ENCODE measurements at regions not wholly inside any gene's neighbourhood (a gene's known extent, or its start where the extent isn't known, plus 50 kb on each side); places are given as distances from the start of the nearest gene placed in this dataset.
"Not testable (repeated sequence)": the region's sequence is repeated elsewhere in the genome, so short reads cannot be mapped to it uniquely, and the experiment has no call there.

- DNase-seq (ENCODE audit: low read depth) = no peak
These were observed 358.3 kb upstream of the CFAP20DC start for GRCh38 chr3:59408047-59408624.

GRCh38 chr3:59407425-59407824, 357.6 kb upstream of the CFAP20DC start:
- DNase-seq (ENCODE audit: low read depth) = no peak

GRCh38 chr3:59406943-59407342, 357.1 kb upstream of the CFAP20DC start:
- DNase-seq (ENCODE audit: low read depth) = no peak

GRCh38 chr3:59404851-59405250, 355.0 kb upstream of the CFAP20DC start:
- DNase-seq (ENCODE audit: low read depth) = no peak

GRCh38 chr3:59404064-59404463, 354.2 kb upstream of the CFAP20DC start:
- DNase-seq (ENCODE audit: low read depth) = no peak

GRCh38 chr3:59401924-59402323, 352.1 kb upstream of the CFAP20DC start:
- no peak for DNase-seq (ENCODE audit: low read depth)

- DNase-seq (ENCODE audit: low read depth) = no peak
These were observed 342.3 kb upstream of the CFAP20DC start for GRCh38 chr3:59392116-59392515.

GRCh38 chr3:59391131-59391530, 341.3 kb upstream of the CFAP20DC start:
- DNase-seq (ENCODE audit: low read depth) = no peak

GRCh38 chr3:59388555-59389270, 338.9 kb upstream of the CFAP20DC start:
- DNase-seq (ENCODE audit: low read depth) = no peak

GRCh38 chr3:59386165-59386564, 336.3 kb upstream of the CFAP20DC start:
- DNase-seq (ENCODE audit: low read depth) = no peak

- DNase-seq (ENCODE audit: low read depth) = no peak
These were observed 335.7 kb upstream of the CFAP20DC start for GRCh38 chr3:59385547-59385946.

GRCh38 chr3:59381282-59381681, 331.5 kb upstream of the CFAP20DC start:
- DNase-seq (ENCODE audit: low read depth) = no peak

GRCh38 chr3:59380146-59380545, 330.3 kb upstream of the CFAP20DC start:
- DNase-seq (ENCODE audit: low read depth) = no peak

- no peak for DNase-seq (ENCODE audit: low read depth)
These were observed 325.0 kb upstream of the CFAP20DC start for GRCh38 chr3:59374818-59375211.

GRCh38 chr3:59374091-59374817, 324.4 kb upstream of the CFAP20DC start:
- DNase-seq (ENCODE audit: low read depth) = no peak

- DNase-seq (ENCODE audit: low read depth) = no peak
These were observed 322.5 kb upstream of the CFAP20DC start for GRCh38 chr3:59372346-59372745.

- DNase-seq (ENCODE audit: low read depth) = no peak
These were observed 319.3 kb upstream of the CFAP20DC start for GRCh38 chr3:59368900-59369675.

GRCh38 chr3:59367150-59367549, 317.3 kb upstream of the CFAP20DC start:
- no peak for DNase-seq (ENCODE audit: low read depth)

GRCh38 chr3:59366218-59366617, 316.4 kb upstream of the CFAP20DC start:
- no peak for DNase-seq (ENCODE audit: low read depth)

GRCh38 chr3:59364496-59364895, 314.7 kb upstream of the CFAP20DC start:
- no peak for DNase-seq (ENCODE audit: low read depth)

- not testable (repeated sequence) for DNase-seq (ENCODE audit: low read depth)
These were observed 310.5 kb upstream of the CFAP20DC start for GRCh38 chr3:59360312-59360711.

- no peak for DNase-seq (ENCODE audit: low read depth)
These were observed 291.6 kb upstream of the CFAP20DC start for GRCh38 chr3:59341459-59341858.

GRCh38 chr3:59339818-59340217, 290.0 kb upstream of the CFAP20DC start:
- DNase-seq (ENCODE audit: low read depth) = no peak
